ENCODE measurements at regions not wholly inside any gene's neighbourhood (a gene's known extent, or its start where the extent isn't known, plus 50 kb on each side); places are given as distances from the start of the nearest gene placed in this dataset.
"Not testable (repeated sequence)": the region's sequence is repeated elsewhere in the genome, so short reads cannot be mapped to it uniquely, and the experiment has no call there.

DNA sequence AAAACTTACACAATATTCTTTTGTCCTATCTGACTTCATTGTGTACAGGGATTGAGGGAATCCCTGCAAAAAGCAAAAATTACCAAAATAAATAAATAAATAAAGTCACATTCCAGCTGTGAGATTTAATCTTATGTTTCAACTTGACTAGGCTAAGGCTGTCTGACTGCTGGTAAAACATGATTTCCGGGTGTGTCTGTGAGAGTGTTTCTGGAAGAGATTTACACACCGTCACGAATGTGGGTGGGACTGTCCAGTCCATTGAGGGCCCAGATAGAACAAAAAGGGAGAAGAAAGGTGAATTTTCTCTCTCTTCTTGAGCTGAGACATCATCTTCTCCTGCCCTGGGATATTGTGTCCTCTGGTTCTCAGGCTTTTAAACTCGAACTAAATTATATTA, 166.1 kb downstream of the LIG4 start:
- no peaks in the 10 kb centered on the region for H3K36me3 Mint-ChIP-seq (ENCODE audit: low read depth)
- no peak overlapping the region for H3K4me3 Mint-ChIP-seq
- H3K4me1 Mint-ChIP-seq (ENCODE audit: low read depth) = no peaks in the 10 kb centered on the region
- H3K27me3 Mint-ChIP-seq = no peaks in the 10 kb centered on the region
- no peak overlapping the region for H3K27ac Mint-ChIP-seq
- H3K9me3 Mint-ChIP-seq = peaks cover 8% of the 10 kb centered on the region

DNA sequence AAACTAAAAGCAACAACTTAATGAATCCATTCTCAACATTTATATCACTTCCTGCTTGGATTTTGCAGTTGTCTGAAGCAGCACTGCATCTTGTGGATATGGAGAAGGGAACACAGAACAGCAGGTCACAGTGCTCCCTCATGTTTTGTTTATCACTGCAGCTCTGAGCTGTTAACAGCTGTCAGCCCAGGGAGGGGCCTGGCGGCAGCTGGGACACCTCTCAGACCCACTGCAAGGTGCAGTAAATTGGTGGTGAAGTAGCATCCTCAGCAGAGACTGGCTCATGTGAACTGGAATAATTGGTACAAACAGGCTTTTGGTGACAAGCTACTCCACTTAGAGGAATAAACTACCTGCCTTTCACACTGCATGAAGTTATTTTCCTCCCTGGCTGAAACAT, 170.4 kb downstream of the LIG4 start:
- H3K9me3 Mint-ChIP-seq = peaks cover 6% of the 10 kb centered on the region
- H3K4me1 Mint-ChIP-seq (ENCODE audit: low read depth) = no peaks in the 10 kb centered on the region
- H3K27me3 Mint-ChIP-seq = no peaks in the 10 kb centered on the region
- H3K27ac Mint-ChIP-seq = no peak overlapping the region
- H3K4me3 Mint-ChIP-seq = no peak overlapping the region
- no peaks in the 10 kb centered on the region for H3K36me3 Mint-ChIP-seq (ENCODE audit: low read depth)

DNA sequence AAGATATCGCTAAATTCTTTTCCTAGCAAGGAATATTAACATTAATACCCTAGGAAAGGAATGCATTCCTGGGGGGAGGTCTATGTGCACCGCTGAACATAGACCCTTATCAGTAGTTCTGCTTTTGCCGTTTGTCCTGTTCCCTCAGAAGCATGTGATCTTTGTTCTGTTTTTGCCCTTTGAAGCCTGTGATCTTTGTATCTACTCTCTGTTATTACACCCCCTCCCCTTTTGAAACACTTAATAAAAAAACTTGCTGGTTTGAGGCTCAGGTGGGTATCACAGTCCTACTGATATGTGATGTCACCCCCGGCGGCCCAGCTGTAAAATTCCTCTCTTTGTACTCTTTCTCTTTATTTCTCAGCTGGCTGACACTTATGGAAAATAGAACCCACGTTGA, 172.5 kb downstream of the LIG4 start:
- not testable (repeated sequence) for H3K4me3 Mint-ChIP-seq; H3K9me3 Mint-ChIP-seq; H3K27me3 Mint-ChIP-seq; H3K27ac Mint-ChIP-seq; H3K36me3 Mint-ChIP-seq (ENCODE audit: low read depth); H3K4me1 Mint-ChIP-seq (ENCODE audit: low read depth)

DNA sequence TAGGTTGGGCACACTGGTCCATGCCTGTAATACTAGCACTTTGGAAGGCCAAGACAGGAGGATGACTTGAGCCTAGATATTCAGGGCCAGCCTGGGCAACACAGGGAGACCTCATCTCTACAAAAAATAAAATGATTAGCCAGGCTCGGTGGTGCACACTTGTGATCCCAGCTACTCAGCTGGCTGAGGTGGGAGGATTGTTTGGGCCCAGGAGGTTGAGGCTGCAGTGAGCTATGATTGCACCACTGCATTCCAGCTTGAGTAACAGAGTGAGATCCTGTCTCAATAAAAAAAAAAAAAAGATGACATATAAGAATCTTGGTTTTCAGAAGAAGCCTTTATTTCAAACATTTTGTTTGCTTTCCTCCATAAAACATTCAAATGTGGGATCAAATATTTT, 178.0 kb downstream of the LIG4 start:
- no peaks in the 10 kb centered on the region for H3K27me3 Mint-ChIP-seq
- H3K9me3 Mint-ChIP-seq = peaks cover 11% of the 10 kb centered on the region
- H3K36me3 Mint-ChIP-seq (ENCODE audit: low read depth) = no peaks in the 10 kb centered on the region
- no peak overlapping the region for H3K27ac Mint-ChIP-seq
- no peaks in the 10 kb centered on the region for H3K4me1 Mint-ChIP-seq (ENCODE audit: low read depth)
- no peak overlapping the region for H3K4me3 Mint-ChIP-seq

DNA sequence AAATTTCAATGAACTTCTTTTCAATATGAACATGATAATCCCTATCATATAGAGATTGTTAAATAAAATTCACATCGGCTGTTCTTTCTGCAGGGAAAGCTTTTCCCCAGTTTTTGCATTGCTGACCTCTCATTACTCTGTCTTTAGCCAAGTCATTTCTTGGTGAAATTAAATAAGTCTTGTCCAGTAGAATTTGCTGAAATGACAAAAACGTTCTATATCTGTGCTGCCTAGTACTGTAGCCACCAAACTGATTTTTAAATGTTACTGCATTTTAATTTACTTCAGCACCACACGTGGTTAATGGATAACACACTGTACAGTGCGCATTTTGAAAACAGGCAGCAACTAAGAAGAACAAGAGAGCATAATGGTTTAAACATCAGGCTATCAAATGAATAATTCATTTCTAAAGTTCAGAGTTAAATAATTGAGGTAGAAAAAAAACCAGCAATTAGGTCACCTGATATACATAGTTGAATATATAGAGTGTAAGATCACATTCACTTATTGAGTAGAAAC, 178.9 kb downstream of the LIG4 start:
- Mint-ChIP-seq H3K27ac (no peak overlapping the region), H3K36me3 (ENCODE audit: low read depth) (no peaks in the 10 kb centered on the region), H3K9me3 (peaks cover 6% of the 10 kb centered on the region), H3K4me3 (no peak overlapping the region), H3K4me1 (ENCODE audit: low read depth) (no peaks in the 10 kb centered on the region), H3K27me3 (no peaks in the 10 kb centered on the region)

DNA sequence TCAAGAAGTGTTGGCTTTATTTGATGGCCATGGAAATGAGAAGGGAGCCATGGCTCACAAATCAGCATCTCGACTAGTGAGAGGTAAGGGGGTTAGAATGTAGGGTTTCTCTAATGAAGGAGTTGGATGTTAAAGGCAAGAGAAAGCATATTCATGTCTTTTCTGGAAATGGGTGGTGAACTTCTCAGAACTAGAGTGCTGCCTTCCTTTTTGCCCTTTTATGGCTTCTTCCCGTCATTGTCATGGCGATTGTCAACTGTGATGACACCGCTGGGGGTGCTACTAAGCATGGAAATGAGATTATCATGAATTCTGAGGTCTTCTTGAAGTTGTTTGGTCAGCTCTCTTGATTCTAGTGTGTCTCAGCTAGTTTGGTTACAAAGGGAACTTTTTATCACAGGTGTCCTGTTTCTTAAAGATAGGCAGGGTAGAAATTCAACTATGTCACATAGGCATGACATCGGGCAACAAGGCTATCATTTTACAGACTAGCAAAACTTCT, 180.4 kb downstream of the LIG4 start:
- Mint-ChIP-seq H3K36me3 (ENCODE audit: low read depth) (no peaks in the 10 kb centered on the region), H3K4me3 (no peak overlapping the region), H3K27ac (no peak overlapping the region), H3K4me1 (ENCODE audit: low read depth) (no peaks in the 10 kb centered on the region), H3K27me3 (no peaks in the 10 kb centered on the region), H3K9me3 (peaks cover 6% of the 10 kb centered on the region)

DNA sequence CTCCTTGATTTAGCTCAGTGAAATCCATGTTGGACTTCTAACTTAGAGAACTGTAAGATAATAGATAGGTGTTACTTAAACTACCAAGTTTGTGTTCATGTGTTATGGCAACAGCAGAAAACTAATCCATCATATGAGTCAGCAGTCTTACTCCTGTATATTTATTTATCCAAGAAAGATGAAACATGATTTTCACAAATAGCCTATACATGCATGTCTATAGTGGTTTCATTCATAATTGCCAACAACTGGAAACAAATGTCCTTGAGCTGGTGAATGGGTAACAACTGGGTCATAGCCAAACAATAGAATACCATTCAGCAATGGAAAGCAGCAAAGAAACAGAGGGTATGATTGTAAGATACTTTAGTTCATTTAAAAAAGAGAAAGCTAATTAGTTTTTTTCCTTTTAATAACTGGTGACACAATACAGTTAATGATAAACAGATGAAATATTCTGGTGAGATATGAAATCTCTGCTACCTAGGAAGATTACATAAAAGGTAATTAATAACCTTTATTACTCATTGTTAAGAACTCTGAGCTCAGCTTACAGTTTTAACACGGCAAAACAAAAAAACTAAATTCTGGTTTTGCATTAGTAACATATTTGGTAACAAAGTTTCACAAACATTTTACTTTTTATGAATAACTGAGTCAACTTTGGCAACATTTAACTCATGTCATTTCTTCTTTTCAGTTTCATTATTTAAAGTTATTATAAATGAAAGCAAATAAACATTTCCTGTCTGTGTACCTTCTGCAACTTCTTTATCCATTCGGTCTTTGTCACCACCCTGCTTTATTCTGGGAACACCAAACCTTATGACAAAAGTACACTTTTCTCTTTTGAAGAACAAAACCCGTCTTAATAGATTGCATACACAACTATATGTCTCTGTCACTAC, 181.3 kb downstream of the LIG4 start:
- H3K27ac Mint-ChIP-seq = no peak overlapping the region
- no peaks in the 10 kb centered on the region for H3K4me1 Mint-ChIP-seq (ENCODE audit: low read depth)
- no peak overlapping the region for H3K4me3 Mint-ChIP-seq
- peaks cover 6% of the 10 kb centered on the region for H3K9me3 Mint-ChIP-seq
- H3K36me3 Mint-ChIP-seq (ENCODE audit: low read depth) = no peaks in the 10 kb centered on the region
- no peaks in the 10 kb centered on the region for H3K27me3 Mint-ChIP-seq

DNA sequence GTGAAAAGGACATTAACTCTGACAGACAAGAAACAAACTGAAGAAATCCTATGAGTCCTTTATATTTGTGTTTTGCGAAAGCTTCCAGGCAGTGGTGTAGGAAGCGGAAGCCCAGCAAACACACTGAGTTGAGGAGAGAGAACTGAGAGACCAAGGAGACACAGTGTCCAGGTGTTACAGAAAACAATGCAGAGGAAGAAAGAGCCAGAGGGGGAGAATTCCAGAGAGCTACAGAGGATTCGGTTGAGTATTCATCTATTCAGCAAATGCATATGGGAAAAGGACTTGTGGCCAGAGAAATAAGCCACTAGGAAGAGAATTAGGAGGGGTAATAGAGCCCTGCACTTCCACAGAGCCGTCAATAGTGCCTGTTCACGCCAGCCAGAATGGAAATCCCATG, 183.5 kb downstream of the LIG4 start:
- Mint-ChIP-seq H3K27ac (no peak overlapping the region), H3K4me1 (ENCODE audit: low read depth) (no peaks in the 10 kb centered on the region), H3K9me3 (peaks cover 8% of the 10 kb centered on the region), H3K36me3 (ENCODE audit: low read depth) (no peaks in the 10 kb centered on the region), H3K4me3 (no peak overlapping the region), H3K27me3 (no peaks in the 10 kb centered on the region)

DNA sequence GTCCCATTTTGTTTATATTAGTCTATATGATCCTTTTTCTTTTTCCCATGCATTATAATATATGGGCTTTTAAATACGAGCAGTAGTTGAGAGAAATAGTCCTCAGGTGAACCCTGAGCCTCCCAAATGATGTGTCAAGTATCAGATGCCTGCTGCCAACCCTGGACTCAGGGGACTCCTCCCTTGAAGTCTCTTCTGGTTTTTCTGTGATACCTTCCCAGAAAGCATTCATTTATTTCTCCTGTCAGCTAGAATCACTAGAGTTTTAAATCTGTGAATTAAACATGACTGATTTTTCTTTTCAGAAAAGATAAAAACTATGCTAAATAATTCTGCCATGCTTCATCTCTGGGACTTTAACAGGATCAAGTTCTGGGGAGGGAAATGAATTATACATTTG, 184.6 kb downstream of the LIG4 start:
- no peaks in the 10 kb centered on the region for H3K36me3 Mint-ChIP-seq (ENCODE audit: low read depth)
- no peaks in the 10 kb centered on the region for H3K4me1 Mint-ChIP-seq (ENCODE audit: low read depth)
- H3K4me3 Mint-ChIP-seq = no peak overlapping the region
- no peaks in the 10 kb centered on the region for H3K27me3 Mint-ChIP-seq
- peaks cover 8% of the 10 kb centered on the region for H3K9me3 Mint-ChIP-seq
- no peak overlapping the region for H3K27ac Mint-ChIP-seq

DNA sequence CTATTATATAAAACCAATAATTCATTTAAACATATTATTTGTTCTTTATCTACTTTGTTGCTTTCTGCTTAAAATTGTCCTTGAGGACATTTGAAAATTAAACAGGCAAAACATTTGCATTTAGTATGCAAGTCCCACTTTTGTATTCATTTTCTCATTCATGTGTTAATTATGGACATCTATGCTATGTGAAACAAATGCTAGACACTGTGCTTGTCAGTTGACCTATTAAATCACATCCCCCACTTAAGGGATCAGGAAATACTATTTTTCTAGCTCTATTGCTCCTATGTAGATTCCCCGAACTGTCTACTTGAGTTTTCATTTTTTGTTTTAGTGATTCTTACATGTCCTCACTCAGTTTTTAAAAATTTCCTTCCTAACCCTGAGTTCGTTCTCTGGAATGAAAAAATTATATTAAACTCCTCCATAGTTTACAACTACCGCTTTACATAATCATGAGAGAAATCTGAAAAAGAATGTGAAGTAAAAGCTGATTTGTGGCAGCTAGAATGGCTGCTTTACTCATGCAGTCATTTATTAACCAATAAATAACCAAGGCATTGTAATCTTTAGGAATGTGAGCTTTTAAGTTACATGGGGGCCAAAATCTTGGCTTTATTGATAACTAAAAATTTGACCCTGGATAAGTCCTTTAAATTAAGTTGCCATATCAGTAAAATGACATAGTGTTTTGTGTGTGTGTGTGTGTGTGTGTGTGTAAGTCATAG, 188.5 kb downstream of the LIG4 start:
- H3K27ac Mint-ChIP-seq = no peak overlapping the region

DNA sequence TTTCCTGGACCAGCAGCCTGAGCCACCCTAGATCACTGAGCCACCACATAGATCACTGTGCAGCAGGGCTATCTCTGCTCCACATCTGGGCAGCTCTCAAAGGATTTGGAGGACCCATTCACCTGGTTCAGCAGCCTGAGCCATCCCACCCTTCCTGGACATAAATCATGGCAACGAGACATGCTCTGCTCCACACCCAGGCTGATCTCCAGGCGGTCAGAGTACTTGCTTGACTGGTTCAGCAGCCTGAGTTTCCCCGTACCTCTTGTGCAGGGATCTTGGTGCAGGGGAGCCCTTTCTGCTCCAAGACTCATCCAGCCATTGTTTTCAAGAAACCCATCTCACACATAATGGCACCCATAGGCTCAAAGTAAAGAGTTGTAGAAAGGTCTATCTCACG, 195.3 kb downstream of the LIG4 start:
- peaks cover 23% of the 10 kb centered on the region for H3K9me3 Mint-ChIP-seq
- H3K27ac Mint-ChIP-seq = no peak overlapping the region
- no peaks in the 10 kb centered on the region for H3K27me3 Mint-ChIP-seq
- no peak overlapping the region for H3K4me3 Mint-ChIP-seq
- peaks cover 4% of the 10 kb centered on the region for H3K36me3 Mint-ChIP-seq (ENCODE audit: low read depth)
- H3K4me1 Mint-ChIP-seq (ENCODE audit: low read depth) = no peaks in the 10 kb centered on the region

More for the DNA sequence above, 188.5 kb downstream of the LIG4 start:
- no peaks in the 10 kb centered on the region for H3K4me1 Mint-ChIP-seq (ENCODE audit: low read depth)
- peaks cover 3% of the 10 kb centered on the region for H3K9me3 Mint-ChIP-seq
- H3K4me3 Mint-ChIP-seq = no peak overlapping the region
- no peaks in the 10 kb centered on the region for H3K36me3 Mint-ChIP-seq (ENCODE audit: low read depth)
- no peaks in the 10 kb centered on the region for H3K27me3 Mint-ChIP-seq

DNA sequence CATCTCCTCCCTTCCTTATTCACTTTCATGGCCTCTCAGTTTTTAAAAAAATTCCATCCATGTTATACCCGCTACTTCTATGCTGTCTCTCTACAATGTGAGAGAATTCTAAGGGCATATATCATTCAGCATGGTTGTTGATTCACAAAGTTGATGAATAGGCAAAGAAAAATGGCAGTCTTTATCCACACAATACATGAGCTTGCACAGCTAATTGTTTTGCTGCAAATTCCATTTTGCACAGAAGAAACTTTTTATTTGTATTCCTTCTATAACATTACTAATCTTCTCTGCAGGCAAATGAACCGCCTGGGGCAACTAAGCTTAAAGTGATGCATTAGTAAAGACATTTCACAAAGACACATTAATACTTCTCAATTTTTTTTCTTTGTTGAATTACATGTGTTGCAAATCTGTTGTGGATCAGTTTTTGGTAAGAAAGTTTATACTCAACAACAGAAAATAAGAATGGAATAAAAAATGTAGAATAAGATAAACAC, 196.9 kb downstream of the LIG4 start:
- peaks cover 23% of the 10 kb centered on the region for H3K9me3 Mint-ChIP-seq
- H3K27ac Mint-ChIP-seq = no peak overlapping the region
- no peaks in the 10 kb centered on the region for H3K27me3 Mint-ChIP-seq
- H3K4me3 Mint-ChIP-seq = no peak overlapping the region
- H3K36me3 Mint-ChIP-seq (ENCODE audit: low read depth) = peaks cover 4% of the 10 kb centered on the region
- H3K4me1 Mint-ChIP-seq (ENCODE audit: low read depth) = no peaks in the 10 kb centered on the region

DNA sequence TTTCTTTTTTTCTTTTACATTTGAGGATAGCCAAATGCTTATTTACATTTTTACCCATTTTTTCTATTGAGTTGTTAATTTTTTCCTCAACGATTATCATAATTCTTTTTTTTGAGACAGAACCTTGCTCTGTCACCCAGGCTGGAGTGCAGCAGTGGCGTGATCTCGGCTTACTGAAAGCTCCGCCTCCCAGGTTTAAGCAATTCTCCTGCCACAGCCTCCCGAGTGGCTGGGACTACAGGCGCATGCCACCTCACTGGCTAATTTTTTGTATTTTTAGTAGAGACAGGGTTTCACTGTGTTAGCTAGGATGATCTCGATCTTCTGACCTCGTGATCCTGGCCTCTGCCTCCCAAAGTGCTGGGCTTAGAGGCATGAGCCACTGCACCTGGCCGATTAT, 208.7 kb downstream of the LIG4 start:
- Mint-ChIP-seq H3K4me1 (ENCODE audit: low read depth) (no peaks in the 10 kb centered on the region), H3K27me3 (no peaks in the 10 kb centered on the region), H3K27ac (no peak overlapping the region), H3K4me3 (no peak overlapping the region), H3K36me3 (ENCODE audit: low read depth) (no peaks in the 10 kb centered on the region), H3K9me3 (peaks cover 4% of the 10 kb centered on the region)

DNA sequence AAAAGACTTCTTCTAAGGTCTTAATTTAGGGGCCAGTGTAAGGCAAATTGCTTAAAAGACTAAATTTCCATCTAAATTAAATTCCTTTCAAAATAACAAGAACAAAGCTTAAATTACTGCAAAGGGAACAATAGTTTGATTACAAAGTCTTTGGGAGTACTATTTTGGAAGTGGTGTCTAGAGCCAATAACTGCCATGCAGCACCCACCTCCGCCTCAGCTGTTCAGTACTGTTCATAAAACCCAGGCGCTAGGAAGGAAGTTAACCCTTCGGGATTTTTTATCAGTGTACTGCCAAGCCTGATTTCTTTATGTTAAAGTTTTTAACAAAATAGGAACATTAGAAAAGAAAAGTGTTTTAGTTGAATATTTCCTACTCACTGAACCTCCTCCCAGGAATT, 210.1 kb downstream of the LIG4 start:
- Mint-ChIP-seq H3K4me3 (no peak overlapping the region), H3K9me3 (peaks cover 4% of the 10 kb centered on the region), H3K27me3 (no peaks in the 10 kb centered on the region), H3K36me3 (ENCODE audit: low read depth) (no peaks in the 10 kb centered on the region), H3K27ac (no peak overlapping the region), H3K4me1 (ENCODE audit: low read depth) (no peaks in the 10 kb centered on the region)

DNA sequence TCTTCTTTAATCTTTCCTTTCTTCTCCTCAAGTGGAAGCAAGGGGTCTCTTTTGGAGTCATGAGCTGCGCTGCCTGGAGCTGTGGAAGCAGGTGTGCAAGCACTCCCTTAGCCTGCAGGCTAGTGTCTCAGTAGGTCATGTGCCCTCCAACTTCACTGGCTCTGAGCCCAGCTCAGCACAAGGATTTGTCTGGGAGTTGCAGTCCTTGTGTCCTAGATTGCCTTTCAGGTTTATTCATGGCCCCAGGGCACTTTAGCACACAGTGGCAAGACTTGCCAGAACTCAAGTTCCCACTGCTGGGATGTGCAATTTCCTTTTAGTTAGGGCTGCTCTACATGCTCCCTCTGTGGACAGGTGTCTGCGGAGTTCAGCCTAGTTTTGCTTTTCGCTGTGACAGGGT, 211.7 kb downstream of the LIG4 start:
- no peaks in the 10 kb centered on the region for H3K4me1 Mint-ChIP-seq (ENCODE audit: low read depth)
- H3K9me3 Mint-ChIP-seq = peaks cover 4% of the 10 kb centered on the region
- no peaks in the 10 kb centered on the region for H3K27me3 Mint-ChIP-seq
- no peaks in the 10 kb centered on the region for H3K36me3 Mint-ChIP-seq (ENCODE audit: low read depth)
- H3K27ac Mint-ChIP-seq = no peak overlapping the region
- no peak overlapping the region for H3K4me3 Mint-ChIP-seq

Measured in stimulated activated naive CD8-positive, alpha-beta T cell treated with anti-CD3 and anti-CD28 coated beads, Interleukin-15, Interleukin-2, amounts not matched to agents 100 ng/mL and 50 ng/mL, for 24 hours (primary cell).